Esophagus squamous epithelium (tissue), 4 donors: ENCODE measurements at regions not wholly inside any gene's neighbourhood (a gene's known extent, or its start where the extent isn't known, plus 50 kb on each side); places are given as distances from the start of the nearest gene placed in this dataset.

Experiments used
- POLR2A ChIP-seq, 4 donors: fragments of 450-650 bp; IDR thresholded peaks; one replicate each; pipeline ENCODE4 v1.6.1; 2017; ENCODE audit warnings: antibody characterized with exemption in 4 of 4, mild to moderate bottlenecking in 4 of 4, moderate library complexity in 3 of 4
- TF ChIP-seq, protein P1 (sequence below), 6 experiments: fragments of 450-650 bp in 4 of 6; fragments of 200-600 bp in 2 of 6; sonication (generic) in 2 of 6; IDR thresholded peaks; one replicate each; pipeline ENCODE4 v1.5.1; 2016 to 2019; ENCODE audit warnings: antibody characterized with exemption in 6 of 6, mild to moderate bottlenecking in 4 of 6, moderate library complexity in 4 of 6

DNA sequence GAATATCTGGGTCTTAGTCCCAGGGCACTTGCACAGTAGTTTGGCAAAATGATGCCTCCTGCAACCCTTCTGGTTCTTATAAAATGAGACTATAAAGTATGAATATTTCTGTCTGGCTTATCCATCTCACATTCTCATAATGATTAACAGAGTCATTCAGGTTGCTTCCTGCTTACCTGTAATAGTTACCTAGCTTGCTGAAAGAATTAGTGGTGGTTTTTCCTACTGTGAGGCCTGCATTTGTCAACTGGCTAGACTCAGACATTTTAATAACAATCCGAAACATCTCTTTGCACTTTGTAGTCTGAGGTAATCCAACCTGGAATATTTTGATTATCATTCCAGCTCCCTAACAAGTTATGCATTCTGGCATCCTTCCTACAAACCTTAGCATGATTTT is 75.6 kb upstream of the POU1F1 start:
- TF ChIP-seq, protein P1, sequence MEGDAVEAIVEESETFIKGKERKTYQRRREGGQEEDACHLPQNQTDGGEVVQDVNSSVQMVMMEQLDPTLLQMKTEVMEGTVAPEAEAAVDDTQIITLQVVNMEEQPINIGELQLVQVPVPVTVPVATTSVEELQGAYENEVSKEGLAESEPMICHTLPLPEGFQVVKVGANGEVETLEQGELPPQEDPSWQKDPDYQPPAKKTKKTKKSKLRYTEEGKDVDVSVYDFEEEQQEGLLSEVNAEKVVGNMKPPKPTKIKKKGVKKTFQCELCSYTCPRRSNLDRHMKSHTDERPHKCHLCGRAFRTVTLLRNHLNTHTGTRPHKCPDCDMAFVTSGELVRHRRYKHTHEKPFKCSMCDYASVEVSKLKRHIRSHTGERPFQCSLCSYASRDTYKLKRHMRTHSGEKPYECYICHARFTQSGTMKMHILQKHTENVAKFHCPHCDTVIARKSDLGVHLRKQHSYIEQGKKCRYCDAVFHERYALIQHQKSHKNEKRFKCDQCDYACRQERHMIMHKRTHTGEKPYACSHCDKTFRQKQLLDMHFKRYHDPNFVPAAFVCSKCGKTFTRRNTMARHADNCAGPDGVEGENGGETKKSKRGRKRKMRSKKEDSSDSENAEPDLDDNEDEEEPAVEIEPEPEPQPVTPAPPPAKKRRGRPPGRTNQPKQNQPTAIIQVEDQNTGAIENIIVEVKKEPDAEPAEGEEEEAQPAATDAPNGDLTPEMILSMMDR (IDR thresholded peaks at IDR 0.05), result no peak
- no peak for TF ChIP-seq POLR2A (IDR thresholded peaks at IDR 0.05)
